Mesenchymal stem cell (in vitro differentiated cells and primary cell): ENCODE measurements at regions not wholly inside any gene's neighbourhood (a gene's known extent, or its start where the extent isn't known, plus 50 kb on each side); places are given as distances from the start of the nearest gene placed in this dataset.

Source experiments
- DNase-seq: peaks from one replicate; pipeline ENCODE4 v3.0.0-alpha.2; 2013
- H2AFZ ChIP-seq: one replicate; pipeline ENCODE4 v1.6.1; 2013; ENCODE audit warnings: low read depth, mild to moderate bottlenecking, control low read depth, inconsistent platforms, low read length, moderate library complexity
- H2AK5ac ChIP-seq: 2 replicates; pipeline ENCODE4 v1.6.1; 2013; ENCODE audit warnings: low read length, moderate library complexity, mild to moderate bottlenecking, inconsistent platforms; ENCODE audit not compliant: severe bottlenecking
- H2BK120ac ChIP-seq: one replicate; pipeline ENCODE4 v1.6.1; 2013; ENCODE audit warnings: low read depth, mild to moderate bottlenecking, inconsistent platforms, low read length, moderate library complexity
- H2BK12ac ChIP-seq, 2 experiments: one replicate each; pipeline ENCODE4 v1.6.1; 2013; ENCODE audit warnings: inconsistent platforms in 2 of 2, low read length in 2 of 2, mild to moderate bottlenecking in 2 of 2, moderate library complexity in 2 of 2, control low read depth in 1 of 2
- H2BK15ac ChIP-seq: one replicate; pipeline ENCODE4 v1.6.1; 2013; ENCODE audit warnings: mild to moderate bottlenecking, low read depth, inconsistent platforms; ENCODE audit not compliant: poor library complexity, severe bottlenecking
- H2BK5ac ChIP-seq: 2 replicates; pipeline ENCODE4 v1.6.1; 2013; ENCODE audit warnings: low read depth, mild to moderate bottlenecking, low read length, control low read depth, inconsistent platforms; ENCODE audit not compliant: poor library complexity, severe bottlenecking
- H3K14ac ChIP-seq, 2 experiments: one replicate each; pipeline ENCODE4 v1.6.1; 2013; ENCODE audit warnings: inconsistent platforms in 2 of 2, low read length in 2 of 2, control low read depth in 1 of 2, mild to moderate bottlenecking in 1 of 2, moderate library complexity in 1 of 2
- H3K18ac ChIP-seq, 2 experiments: one replicate each; pipeline ENCODE4 v1.6.1; 2013; ENCODE audit warnings: inconsistent platforms in 2 of 2, low read length in 2 of 2, control low read depth in 1 of 2, low read depth in 1 of 2, mild to moderate bottlenecking in 1 of 2
- H3K23ac ChIP-seq, 2 experiments: one replicate each; pipeline ENCODE4 v1.6.1; 2013; ENCODE audit warnings: inconsistent platforms in 2 of 2, low read length in 2 of 2, mild to moderate bottlenecking in 2 of 2, moderate library complexity in 2 of 2, control low read depth in 1 of 2
- H3K27ac ChIP-seq: 2 replicates; pipeline ENCODE4 v1.5.1; 2013; ENCODE audit warnings: mild to moderate bottlenecking, moderate library complexity, low read length, control low read depth, inconsistent platforms; ENCODE audit not compliant: poor library complexity, severe bottlenecking
- H3K27me3 ChIP-seq, 2 experiments: 2 replicates each; pipeline versions ENCODE4 v1.6.1 to v1.7.0; 2013; ENCODE audit warnings: low read length in 2 of 2, mild to moderate bottlenecking in 2 of 2, moderate library complexity in 2 of 2, control low read depth in 1 of 2, inconsistent platforms in 1 of 2; ENCODE audit not compliant: control insufficient read depth in 1 of 2, insufficient read depth in 1 of 2
- H3K36me3 ChIP-seq, 2 experiments: 2 replicates each; pipeline versions ENCODE4 v1.6.1 to v1.7.0; 2013; ENCODE audit warnings: low read length in 2 of 2, control low read depth in 1 of 2, inconsistent platforms in 1 of 2, low read depth in 1 of 2, mild to moderate bottlenecking in 1 of 2; ENCODE audit not compliant: insufficient read depth in 2 of 2, control insufficient read depth in 1 of 2
- H3K4ac ChIP-seq, 2 experiments: one replicate each; pipeline ENCODE4 v1.6.1; 2013; ENCODE audit warnings: inconsistent platforms in 2 of 2, low read length in 2 of 2, mild to moderate bottlenecking in 2 of 2, moderate library complexity in 2 of 2, control low read depth in 1 of 2, low read depth in 1 of 2
- H3K4me1 ChIP-seq: 2 replicates; pipeline ENCODE4 v1.6.1; 2013; ENCODE audit warnings: low read depth, low read length, control low read depth; ENCODE audit not compliant: control insufficient read depth, insufficient read depth
- H3K4me2 ChIP-seq: 2 replicates; pipeline ENCODE4 v1.6.1; 2013; ENCODE audit warnings: low read length, mild to moderate bottlenecking, inconsistent platforms; ENCODE audit not compliant: poor library complexity, severe bottlenecking
- H3K4me3 ChIP-seq, 2 experiments: 2 replicates each; pipeline versions ENCODE4 v1.5.1 to v1.7.0; 2013; ENCODE audit warnings: low read length in 2 of 2, mild to moderate bottlenecking in 2 of 2, control low read depth in 1 of 2, low read depth in 1 of 2; ENCODE audit not compliant: insufficient read depth in 1 of 2
- H3K79me1 ChIP-seq: replicated peaks from 2 replicates; pipeline ENCODE4 v1.6.1; 2013; ENCODE audit warnings: mild to moderate bottlenecking, control low read depth, low read length, inconsistent platforms; ENCODE audit not compliant: poor library complexity, severe bottlenecking
- H3K9ac ChIP-seq: 2 replicates; pipeline ENCODE4 v1.7.0; 2013; ENCODE audit warnings: mild to moderate bottlenecking, low read length, moderate library complexity
- H3K9me3 ChIP-seq: 2 replicates; pipeline ENCODE4 v1.7.0; 2013; ENCODE audit warnings: mild to moderate bottlenecking, low read length; ENCODE audit not compliant: control insufficient read depth
- H4K8ac ChIP-seq: one replicate; pipeline ENCODE4 v1.6.1; 2013; ENCODE audit warnings: inconsistent platforms, mild to moderate bottlenecking, low read length, moderate library complexity
- H4K91ac ChIP-seq: one replicate; pipeline ENCODE4 v1.6.1; 2013; ENCODE audit warnings: mild to moderate bottlenecking, low read length, inconsistent platforms
- WGBS: methylation state at CpG from one replicate; pipeline ENCODE4 v1.1.7; 2013; ENCODE audit warnings: mixed read lengths; 5-methylcytosine and 5-hydroxymethylcytosine counted together

DNA sequence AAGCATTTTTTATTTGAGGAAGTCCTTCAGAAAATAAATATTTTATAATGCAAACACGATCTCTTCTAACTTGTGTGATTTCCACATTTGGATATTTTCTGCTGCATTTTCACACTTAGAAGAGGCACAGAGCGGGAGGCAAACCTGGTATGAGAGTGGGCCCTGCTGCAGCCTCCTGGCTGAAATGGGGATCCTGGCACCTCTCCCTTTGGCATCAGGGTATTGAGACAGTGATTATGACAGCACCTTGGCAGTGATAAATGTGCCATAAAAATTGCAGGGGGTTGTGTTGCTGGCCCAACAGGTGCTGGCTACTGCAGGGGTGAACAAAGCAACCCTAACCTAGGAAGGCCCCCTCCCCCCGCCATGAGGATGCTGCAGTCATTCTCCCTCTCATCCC is 128.6 kb downstream of the TSN start:
- H3K36me3 ChIP-seq, result no peaks in the 10 kb centered on the region
- no peaks in the 10 kb centered on the region for H3K9me3 ChIP-seq
- H2AK5ac ChIP-seq, result no peak overlapping the region
- no peak overlapping the region for H2BK120ac ChIP-seq
- no peak overlapping the region for H2BK5ac ChIP-seq
- no peak for DNase-seq
- H4K8ac ChIP-seq, result no peak overlapping the region
- H3K27me3 ChIP-seq, result peaks cover 6 to 15% of the 10 kb centered on the region in 2 experiments
- H3K4ac ChIP-seq, result no peak overlapping the region
- H3K9ac ChIP-seq, result no peak overlapping the region
- WGBS, result 72% methylated on average over 2 of the region's 3 CpGs
- no peak overlapping the region for H2AFZ ChIP-seq
- no peak overlapping the region for H3K23ac ChIP-seq
- no peaks in the 10 kb centered on the region for H3K4me1 ChIP-seq
- no peaks in the 10 kb centered on the region for H3K79me1 ChIP-seq
- no peak overlapping the region for H3K14ac ChIP-seq
- H3K4me3 ChIP-seq, result no peak overlapping the region
- H2BK15ac ChIP-seq, result no peak overlapping the region
- no peak overlapping the region for H3K18ac ChIP-seq
- H3K4me2 ChIP-seq, result no peak overlapping the region
- no peak overlapping the region for H4K91ac ChIP-seq
- H3K27ac ChIP-seq, result no peak overlapping the region
- H2BK12ac ChIP-seq, result no peak overlapping the region

DNA sequence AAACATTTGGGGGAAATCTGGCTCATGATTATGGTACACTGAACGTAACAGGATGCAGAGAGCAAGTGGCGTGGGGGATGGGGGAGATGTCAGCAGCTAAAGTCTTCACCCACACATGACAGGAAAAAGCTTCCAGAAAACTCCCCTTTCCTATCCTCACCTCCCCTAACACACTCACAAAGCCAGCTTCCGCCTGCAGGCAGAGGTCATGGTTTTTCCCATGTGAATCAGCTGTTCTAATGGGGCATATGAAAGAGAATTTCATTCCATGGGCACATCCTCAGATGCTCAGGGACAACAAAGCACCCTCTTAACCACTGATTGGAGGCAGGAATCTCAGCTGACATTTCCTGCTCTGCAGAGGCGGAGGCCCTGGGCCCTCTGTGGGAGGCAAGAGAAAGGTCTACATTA is 129.1 kb downstream of the TSN start:
- no peak overlapping the region for H2BK120ac ChIP-seq

DNA sequence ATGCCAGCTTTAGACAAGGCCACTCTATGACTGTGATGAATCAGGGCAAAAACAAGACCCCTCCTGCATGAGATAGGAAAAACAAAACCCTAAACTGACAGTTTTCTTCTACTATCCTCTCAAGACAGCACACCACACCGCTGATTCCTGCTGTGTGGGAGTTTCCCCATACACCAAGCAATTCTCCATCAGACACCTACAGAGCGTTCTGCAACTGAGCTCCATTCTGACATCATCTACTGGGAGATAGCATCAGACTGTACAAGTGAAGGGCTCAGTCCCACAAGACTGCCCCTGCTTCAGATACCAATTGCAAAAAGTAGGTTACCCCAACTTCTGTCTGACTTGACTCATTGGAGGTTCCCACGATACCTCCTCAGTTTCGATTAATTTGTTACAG is 130.6 kb downstream of the TSN start:
- no peak overlapping the region for H3K27ac ChIP-seq
- no peak overlapping the region for H3K4ac ChIP-seq
- no peak overlapping the region for H2BK5ac ChIP-seq
- WGBS, result 82% methylated on average over 2 of the region's 4 CpGs
- no peak overlapping the region for H3K14ac ChIP-seq
- H4K8ac ChIP-seq, result no peak overlapping the region
- DNase-seq, result no peak
- no peak overlapping the region for H4K91ac ChIP-seq
- no peaks in the 10 kb centered on the region for H3K4me1 ChIP-seq
- no peak overlapping the region for H2BK120ac ChIP-seq
- no peak overlapping the region for H3K4me3 ChIP-seq
- no peak overlapping the region for H3K18ac ChIP-seq
- peaks cover 6 to 18% of the 10 kb centered on the region in 2 experiments for H3K27me3 ChIP-seq
- no peaks in the 10 kb centered on the region for H3K9me3 ChIP-seq
- H2AFZ ChIP-seq, result no peak overlapping the region
- H3K79me1 ChIP-seq, result no peaks in the 10 kb centered on the region
- no peaks in the 10 kb centered on the region for H3K36me3 ChIP-seq
- H2BK12ac ChIP-seq, result no peak overlapping the region
- no peak overlapping the region for H3K23ac ChIP-seq
- H3K4me2 ChIP-seq, result no peak overlapping the region
- H2AK5ac ChIP-seq, result no peak overlapping the region
- no peak overlapping the region for H2BK15ac ChIP-seq
- H3K9ac ChIP-seq, result no peak overlapping the region

More for the DNA sequence above, 129.1 kb downstream of the TSN start:
- H4K91ac ChIP-seq, result no peak overlapping the region
- H3K4me1 ChIP-seq, result no peaks in the 10 kb centered on the region
- no peak overlapping the region for H3K4ac ChIP-seq
- no peak overlapping the region for H3K14ac ChIP-seq
- H2AFZ ChIP-seq, result no peak overlapping the region
- H3K4me3 ChIP-seq, result no peak overlapping the region
- H3K9me3 ChIP-seq, result no peaks in the 10 kb centered on the region
- no peak overlapping the region for H2BK5ac ChIP-seq
- no peaks in the 10 kb centered on the region for H3K36me3 ChIP-seq
- no peak overlapping the region for H4K8ac ChIP-seq
- H3K18ac ChIP-seq, result no peak overlapping the region
- H2BK15ac ChIP-seq, result no peak overlapping the region
- H3K79me1 ChIP-seq, result no peaks in the 10 kb centered on the region
- WGBS, result 78% methylated on average over 3 of the region's 4 CpGs
- H3K4me2 ChIP-seq, result no peak overlapping the region
- H3K27ac ChIP-seq, result no peak overlapping the region
- no peak overlapping the region for H2AK5ac ChIP-seq
- H3K23ac ChIP-seq, result no peak overlapping the region
- H2BK12ac ChIP-seq, result no peak overlapping the region
- peaks cover 6 to 15% of the 10 kb centered on the region in 2 experiments for H3K27me3 ChIP-seq
- no peak for DNase-seq
- no peak overlapping the region for H3K9ac ChIP-seq

DNA sequence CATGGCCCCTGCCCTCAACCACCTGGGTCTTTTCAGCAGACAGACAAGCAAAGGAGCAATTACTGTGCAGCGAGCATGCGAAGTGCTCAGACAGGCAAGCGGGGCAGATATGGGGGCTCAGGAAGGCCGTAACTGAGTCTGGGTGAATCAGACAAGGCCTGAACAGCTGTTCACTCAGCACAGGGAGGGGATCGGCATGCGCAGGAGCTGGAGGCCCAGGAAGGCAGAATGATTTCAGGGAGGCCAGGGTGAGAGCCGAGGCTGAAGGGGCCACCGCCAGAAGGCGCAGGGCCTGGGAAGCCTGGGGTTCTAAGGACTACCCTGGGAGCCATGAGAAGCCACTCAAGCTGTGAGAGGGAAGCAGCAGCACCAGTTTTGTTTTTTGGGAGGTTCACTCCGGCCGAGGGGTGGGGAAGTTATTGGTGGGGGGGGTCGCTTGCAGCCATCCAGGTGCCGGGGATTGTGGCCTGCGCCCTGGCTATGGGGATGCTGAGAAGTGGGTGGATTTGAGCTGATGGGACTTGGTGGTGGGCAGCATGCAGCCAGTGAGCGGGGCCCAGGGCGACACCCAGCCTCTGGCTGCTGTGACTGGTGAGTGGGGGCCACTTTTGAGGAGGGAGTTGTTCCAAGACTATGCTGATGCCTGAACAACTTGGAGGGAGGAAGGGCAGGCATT is 132.2 kb downstream of the TSN start:
- DNase-seq, result no peak

More for the DNA sequence above, 132.2 kb downstream of the TSN start:
- H4K8ac ChIP-seq, result no peak overlapping the region
- 89% methylated on average over 16 of the region's 16 CpGs for WGBS
- no peak overlapping the region for H2BK15ac ChIP-seq
- no peak overlapping the region for H3K14ac ChIP-seq
- no peak overlapping the region for H4K91ac ChIP-seq
- H3K4ac ChIP-seq, result no peak overlapping the region
- H3K4me1 ChIP-seq, result no peaks in the 10 kb centered on the region
- H3K4me2 ChIP-seq, result no peak overlapping the region
- no peaks in the 10 kb centered on the region for H3K79me1 ChIP-seq
- H2BK5ac ChIP-seq, result no peak overlapping the region
- no peak overlapping the region for H3K9ac ChIP-seq
- no peak overlapping the region for H3K18ac ChIP-seq
- no peaks in the 10 kb centered on the region for H3K36me3 ChIP-seq
- no peak overlapping the region for H3K27ac ChIP-seq
- H2AFZ ChIP-seq, result no peak overlapping the region
- no peak overlapping the region for H3K23ac ChIP-seq
- H3K4me3 ChIP-seq, result no peak overlapping the region
- H3K27me3 ChIP-seq, result peaks cover 6 to 23% of the 10 kb centered on the region in 2 experiments
- H2AK5ac ChIP-seq, result no peak overlapping the region
- no peaks in the 10 kb centered on the region for H3K9me3 ChIP-seq
- H2BK120ac ChIP-seq, result no peak overlapping the region
- no peak overlapping the region for H2BK12ac ChIP-seq
